ENCODE measurements at regions not wholly inside any gene's neighbourhood (a gene's known extent, or its start where the extent isn't known, plus 50 kb on each side); places are given as distances from the start of the nearest gene placed in this dataset.

DNA sequence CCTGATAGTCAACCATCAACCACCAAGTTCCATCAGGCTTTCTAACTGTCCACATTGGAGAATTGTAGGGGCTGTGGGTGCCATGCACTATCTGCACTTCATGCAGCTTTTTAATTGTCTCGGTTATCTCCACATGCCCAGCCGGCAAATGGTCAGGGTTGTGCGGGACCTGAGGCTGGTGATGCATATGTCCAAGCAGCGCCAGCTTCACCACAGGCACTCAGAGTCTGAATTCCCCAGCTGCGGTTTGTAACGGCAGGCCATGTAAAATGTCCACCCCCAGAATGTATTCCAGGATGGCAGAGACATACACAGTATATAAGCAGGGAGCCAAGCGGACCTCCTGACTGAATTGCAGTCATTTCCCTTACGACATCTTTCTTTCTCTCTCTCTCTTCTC lies 435.6 kb downstream of the DYNC2H1 start:
- Histone ChIP-seq H3K4me3 (ENCODE audit: low read length in 2 of 2) (no peak overlapping the region), H3K9ac (ENCODE audit: low read depth in 1 of 2, low read length in 2 of 2) (no peak overlapping the region), H3K4me1 (ENCODE audit: control insufficient read depth in 2 of 2, insufficient read depth in 2 of 2, low read length in 2 of 2) (no peaks in the 10 kb centered on the region), H3K27me3 (ENCODE audit: control insufficient read depth in 2 of 2, insufficient read depth in 2 of 2, low read length in 2 of 2) (no peaks in the 10 kb centered on the region), H3K9me3 (ENCODE audit: control insufficient read depth in 2 of 2, low read length in 2 of 2) (no peaks in the 10 kb centered on the region), H3K27ac (ENCODE audit: low read depth in 2 of 2, low read length in 2 of 2) (no peak overlapping the region), H3K36me3 (ENCODE audit: control insufficient read depth in 2 of 2, insufficient read depth in 2 of 2, low read length in 2 of 2) (no peaks in the 10 kb centered on the region)

- H3K27me3 ChIP-seq (ENCODE audit: control insufficient read depth in 2 of 2, insufficient read depth in 2 of 2, low read length in 2 of 2), result no peaks in the 10 kb centered on the region
- H3K9ac ChIP-seq (ENCODE audit: low read depth in 1 of 2, low read length in 2 of 2), result no peak overlapping the region
- no peaks in the 10 kb centered on the region for H3K4me1 ChIP-seq (ENCODE audit: control insufficient read depth in 2 of 2, insufficient read depth in 2 of 2, low read length in 2 of 2)
- no peaks in the 10 kb centered on the region for H3K9me3 ChIP-seq (ENCODE audit: control insufficient read depth in 2 of 2, low read length in 2 of 2)
- H3K4me3 ChIP-seq (ENCODE audit: low read length in 2 of 2), result no peak overlapping the region
- H3K27ac ChIP-seq (ENCODE audit: low read depth in 2 of 2, low read length in 2 of 2), result no peak overlapping the region
- no peaks in the 10 kb centered on the region for H3K36me3 ChIP-seq (ENCODE audit: control insufficient read depth in 2 of 2, insufficient read depth in 2 of 2, low read length in 2 of 2)
These were observed 436.3 kb downstream of the DYNC2H1 start for GRCh38 chr11:103545551-103545950.

DNA sequence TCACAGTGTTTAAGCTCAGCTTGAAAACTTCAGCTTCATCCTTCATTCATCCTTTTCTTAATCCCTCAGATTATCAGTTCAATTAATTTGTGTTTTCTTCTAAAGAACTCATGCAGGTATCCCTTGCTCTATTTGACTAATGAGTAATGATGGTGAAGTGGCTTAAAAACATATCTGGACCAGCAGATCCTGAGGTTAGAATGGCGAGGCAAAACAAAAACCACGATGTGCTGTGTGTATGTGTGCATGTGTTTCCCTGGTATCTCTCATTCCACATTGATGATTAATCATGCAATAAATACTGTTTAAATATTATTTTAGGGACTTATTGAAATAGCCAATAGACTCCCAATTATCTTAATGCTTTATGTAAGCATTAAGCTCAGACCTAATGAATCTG lies 437.0 kb downstream of the DYNC2H1 start:
- Histone ChIP-seq H3K27me3 (ENCODE audit: control insufficient read depth in 2 of 2, insufficient read depth in 2 of 2, low read length in 2 of 2) (no peaks in the 10 kb centered on the region), H3K4me1 (ENCODE audit: control insufficient read depth in 2 of 2, insufficient read depth in 2 of 2, low read length in 2 of 2) (no peaks in the 10 kb centered on the region), H3K9ac (ENCODE audit: low read depth in 1 of 2, low read length in 2 of 2) (no peak overlapping the region), H3K4me3 (ENCODE audit: low read length in 2 of 2) (no peak overlapping the region), H3K27ac (ENCODE audit: low read depth in 2 of 2, low read length in 2 of 2) (no peak overlapping the region), H3K36me3 (ENCODE audit: control insufficient read depth in 2 of 2, insufficient read depth in 2 of 2, low read length in 2 of 2) (no peaks in the 10 kb centered on the region), H3K9me3 (ENCODE audit: control insufficient read depth in 2 of 2, low read length in 2 of 2) (no peaks in the 10 kb centered on the region)

GRCh38 chr11:103547024-103547423 lies 437.8 kb downstream of the DYNC2H1 start:
- Histone ChIP-seq H3K9me3 (ENCODE audit: control insufficient read depth in 2 of 2, low read length in 2 of 2) (no peaks in the 10 kb centered on the region), H3K27me3 (ENCODE audit: control insufficient read depth in 2 of 2, insufficient read depth in 2 of 2, low read length in 2 of 2) (no peaks in the 10 kb centered on the region), H3K4me3 (ENCODE audit: low read length in 2 of 2) (no peak overlapping the region), H3K9ac (ENCODE audit: low read depth in 1 of 2, low read length in 2 of 2) (no peak overlapping the region), H3K4me1 (ENCODE audit: control insufficient read depth in 2 of 2, insufficient read depth in 2 of 2, low read length in 2 of 2) (no peaks in the 10 kb centered on the region), H3K27ac (ENCODE audit: low read depth in 2 of 2, low read length in 2 of 2) (no peak overlapping the region), H3K36me3 (ENCODE audit: control insufficient read depth in 2 of 2, insufficient read depth in 2 of 2, low read length in 2 of 2) (no peaks in the 10 kb centered on the region)

GRCh38 chr11:103547691-103548090 lies 438.5 kb downstream of the DYNC2H1 start:
- H3K27ac ChIP-seq (ENCODE audit: low read depth in 2 of 2, low read length in 2 of 2), result no peak overlapping the region
- H3K4me3 ChIP-seq (ENCODE audit: low read length in 2 of 2), result no peak overlapping the region
- H3K9ac ChIP-seq (ENCODE audit: low read depth in 1 of 2, low read length in 2 of 2), result no peak overlapping the region
- H3K9me3 ChIP-seq (ENCODE audit: control insufficient read depth in 2 of 2, low read length in 2 of 2), result no peaks in the 10 kb centered on the region
- H3K36me3 ChIP-seq (ENCODE audit: control insufficient read depth in 2 of 2, insufficient read depth in 2 of 2, low read length in 2 of 2), result no peaks in the 10 kb centered on the region
- H3K4me1 ChIP-seq (ENCODE audit: control insufficient read depth in 2 of 2, insufficient read depth in 2 of 2, low read length in 2 of 2), result no peaks in the 10 kb centered on the region
- no peaks in the 10 kb centered on the region for H3K27me3 ChIP-seq (ENCODE audit: control insufficient read depth in 2 of 2, insufficient read depth in 2 of 2, low read length in 2 of 2)

GRCh38 chr11:103548838-103549237 lies 439.6 kb downstream of the DYNC2H1 start:
- H3K4me3 ChIP-seq (ENCODE audit: low read length in 2 of 2), result no peak overlapping the region
- H3K9me3 ChIP-seq (ENCODE audit: control insufficient read depth in 2 of 2, low read length in 2 of 2), result no peaks in the 10 kb centered on the region
- H3K4me1 ChIP-seq (ENCODE audit: control insufficient read depth in 2 of 2, insufficient read depth in 2 of 2, low read length in 2 of 2), result no peaks in the 10 kb centered on the region
- no peaks in the 10 kb centered on the region for H3K36me3 ChIP-seq (ENCODE audit: control insufficient read depth in 2 of 2, insufficient read depth in 2 of 2, low read length in 2 of 2)
- H3K27me3 ChIP-seq (ENCODE audit: control insufficient read depth in 2 of 2, insufficient read depth in 2 of 2, low read length in 2 of 2), result no peaks in the 10 kb centered on the region
- no peak overlapping the region for H3K9ac ChIP-seq (ENCODE audit: low read depth in 1 of 2, low read length in 2 of 2)
- H3K27ac ChIP-seq (ENCODE audit: low read depth in 2 of 2, low read length in 2 of 2), result no peak overlapping the region

GRCh38 chr11:103550811-103551210 lies 441.6 kb downstream of the DYNC2H1 start:
- Histone ChIP-seq H3K36me3 (ENCODE audit: control insufficient read depth in 2 of 2, insufficient read depth in 2 of 2, low read length in 2 of 2) (no peaks in the 10 kb centered on the region), H3K4me3 (ENCODE audit: low read length in 2 of 2) (no peak overlapping the region), H3K27me3 (ENCODE audit: control insufficient read depth in 2 of 2, insufficient read depth in 2 of 2, low read length in 2 of 2) (no peaks in the 10 kb centered on the region), H3K9me3 (ENCODE audit: control insufficient read depth in 2 of 2, low read length in 2 of 2) (no peaks in the 10 kb centered on the region), H3K27ac (ENCODE audit: low read depth in 2 of 2, low read length in 2 of 2) (no peak overlapping the region), H3K9ac (ENCODE audit: low read depth in 1 of 2, low read length in 2 of 2) (no peak overlapping the region), H3K4me1 (ENCODE audit: control insufficient read depth in 2 of 2, insufficient read depth in 2 of 2, low read length in 2 of 2) (no peaks in the 10 kb centered on the region)

DNA sequence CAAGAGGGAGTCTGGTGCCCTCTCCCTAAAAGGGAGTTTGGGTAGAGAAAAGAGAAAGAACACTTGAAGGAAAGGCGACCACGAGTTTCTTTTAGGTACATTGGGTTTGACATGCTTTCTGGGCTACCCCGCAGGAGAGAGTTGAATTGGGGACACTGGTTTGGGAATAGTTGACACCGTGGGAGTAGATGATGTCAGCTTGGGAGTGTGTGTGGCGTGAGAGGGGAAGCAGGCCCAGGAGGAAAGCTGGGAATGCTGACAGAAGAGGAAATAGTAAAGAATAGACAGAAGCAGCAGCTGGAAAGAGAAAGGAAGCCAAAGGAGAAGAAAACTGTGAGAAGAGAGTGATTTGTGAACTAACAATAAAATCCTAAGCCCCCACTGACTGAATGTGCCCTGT lies 442.9 kb downstream of the DYNC2H1 start:
- no peak overlapping the region for H3K4me3 ChIP-seq (ENCODE audit: low read length in 2 of 2)
- H3K9ac ChIP-seq (ENCODE audit: low read depth in 1 of 2, low read length in 2 of 2), result no peak overlapping the region
- no peaks in the 10 kb centered on the region for H3K4me1 ChIP-seq (ENCODE audit: control insufficient read depth in 2 of 2, insufficient read depth in 2 of 2, low read length in 2 of 2)
- no peaks in the 10 kb centered on the region for H3K9me3 ChIP-seq (ENCODE audit: control insufficient read depth in 2 of 2, low read length in 2 of 2)
- H3K27ac ChIP-seq (ENCODE audit: low read depth in 2 of 2, low read length in 2 of 2), result no peak overlapping the region
- no peaks in the 10 kb centered on the region for H3K36me3 ChIP-seq (ENCODE audit: control insufficient read depth in 2 of 2, insufficient read depth in 2 of 2, low read length in 2 of 2)
- no peaks in the 10 kb centered on the region for H3K27me3 ChIP-seq (ENCODE audit: control insufficient read depth in 2 of 2, insufficient read depth in 2 of 2, low read length in 2 of 2)

DNA sequence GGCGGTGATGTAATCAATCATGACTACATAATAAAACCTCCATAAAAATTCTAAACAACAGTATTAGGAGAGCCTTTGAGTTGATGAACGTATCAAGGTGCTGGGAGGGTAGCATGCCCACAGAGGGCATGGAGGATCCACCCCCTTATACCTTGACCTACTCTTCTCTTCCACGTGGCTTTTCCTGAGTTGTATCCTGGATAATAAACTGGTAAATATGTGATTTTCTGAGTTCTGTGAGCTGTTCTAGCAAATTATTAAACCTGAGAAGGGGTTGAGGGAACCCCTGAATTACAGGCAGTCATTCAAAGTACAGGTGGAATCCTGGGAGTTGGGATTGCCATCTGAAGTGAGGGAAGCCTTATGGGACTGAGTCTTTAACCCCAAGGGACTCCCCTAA lies 446.9 kb downstream of the DYNC2H1 start:
- Histone ChIP-seq H3K9me3 (ENCODE audit: control insufficient read depth in 2 of 2, low read length in 2 of 2) (no peaks in the 10 kb centered on the region), H3K4me1 (ENCODE audit: control insufficient read depth in 2 of 2, insufficient read depth in 2 of 2, low read length in 2 of 2) (no peaks in the 10 kb centered on the region), H3K4me3 (ENCODE audit: low read length in 2 of 2) (no peak overlapping the region), H3K9ac (ENCODE audit: low read depth in 1 of 2, low read length in 2 of 2) (no peak overlapping the region), H3K36me3 (ENCODE audit: control insufficient read depth in 2 of 2, insufficient read depth in 2 of 2, low read length in 2 of 2) (no peaks in the 10 kb centered on the region), H3K27me3 (ENCODE audit: control insufficient read depth in 2 of 2, insufficient read depth in 2 of 2, low read length in 2 of 2) (no peaks in the 10 kb centered on the region), H3K27ac (ENCODE audit: low read depth in 2 of 2, low read length in 2 of 2) (no peak overlapping the region)

- no peaks in the 10 kb centered on the region for H3K4me1 ChIP-seq (ENCODE audit: control insufficient read depth in 2 of 2, insufficient read depth in 2 of 2, low read length in 2 of 2)
- no peak overlapping the region for H3K27ac ChIP-seq (ENCODE audit: low read depth in 2 of 2, low read length in 2 of 2)
- no peak overlapping the region for H3K4me3 ChIP-seq (ENCODE audit: low read length in 2 of 2)
These were observed 456.9 kb downstream of the DYNC2H1 start for GRCh38 chr11:103566116-103566515.

DNA sequence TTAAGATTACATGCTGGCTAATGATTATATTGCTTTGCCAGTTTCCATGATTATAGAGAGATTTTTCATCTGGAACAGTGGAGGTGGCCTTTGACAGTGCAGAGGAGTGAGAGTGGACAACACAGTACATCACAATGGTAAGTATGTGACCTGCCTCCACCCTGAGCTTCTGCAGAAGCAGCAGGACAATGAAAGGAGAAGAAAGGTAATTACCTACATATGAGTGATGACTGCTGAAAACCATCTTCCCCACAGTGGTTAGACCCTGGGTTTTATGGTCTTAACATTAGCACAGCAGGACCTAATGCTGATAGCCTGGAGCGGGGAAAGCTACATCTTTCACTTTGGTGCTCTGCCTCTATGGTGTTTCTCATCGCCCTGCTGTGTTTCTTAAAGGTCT lies 454.7 kb upstream of the DDI1 start:
- H3K4me1 ChIP-seq (ENCODE audit: control insufficient read depth in 2 of 2, insufficient read depth in 2 of 2, low read length in 2 of 2), result no peaks in the 10 kb centered on the region
- no peaks in the 10 kb centered on the region for H3K27me3 ChIP-seq (ENCODE audit: control insufficient read depth in 2 of 2, insufficient read depth in 2 of 2, low read length in 2 of 2)
- H3K4me3 ChIP-seq (ENCODE audit: low read length in 2 of 2), result no peak overlapping the region
- no peak overlapping the region for H3K27ac ChIP-seq (ENCODE audit: low read depth in 2 of 2, low read length in 2 of 2)
- no peaks in the 10 kb centered on the region for H3K36me3 ChIP-seq (ENCODE audit: control insufficient read depth in 2 of 2, insufficient read depth in 2 of 2, low read length in 2 of 2)
- no peak overlapping the region for H3K9ac ChIP-seq (ENCODE audit: low read depth in 1 of 2, low read length in 2 of 2)
- no peaks in the 10 kb centered on the region for H3K9me3 ChIP-seq (ENCODE audit: control insufficient read depth in 2 of 2, low read length in 2 of 2)

More at GRCh38 chr11:103566116-103566515, 456.9 kb downstream of the DYNC2H1 start:
- no peak overlapping the region for H3K9ac ChIP-seq (ENCODE audit: low read depth in 1 of 2, low read length in 2 of 2)
- no peaks in the 10 kb centered on the region for H3K27me3 ChIP-seq (ENCODE audit: control insufficient read depth in 2 of 2, insufficient read depth in 2 of 2, low read length in 2 of 2)
- H3K36me3 ChIP-seq (ENCODE audit: control insufficient read depth in 2 of 2, insufficient read depth in 2 of 2, low read length in 2 of 2), result no peaks in the 10 kb centered on the region
- H3K9me3 ChIP-seq (ENCODE audit: control insufficient read depth in 2 of 2, low read length in 2 of 2), result no peaks in the 10 kb centered on the region
